Kidney glomerular epithelial cell (primary cell): ENCODE measurements at regions not wholly inside any gene's neighbourhood (a gene's known extent, or its start where the extent isn't known, plus 50 kb on each side); places are given as distances from the start of the nearest gene placed in this dataset.

Experiments
- DNase-seq: peaks from one replicate; lab custom pipeline; 2025; lab: John Stamatoyannopoulos, UW

GRCh38 chr2:137729305-137729704, 235.0 kb upstream of the HNMT start:
- DNase-seq = no peak

GRCh38 chr2:137737559-137737958, 226.7 kb upstream of the HNMT start:
- DNase-seq = no peak

- DNase-seq = no peak
These were observed 222.4 kb upstream of the HNMT start for GRCh38 chr2:137741784-137742362.

- DNase-seq = no peak
These were observed 216.8 kb upstream of the HNMT start for GRCh38 chr2:137747509-137747908.

- DNase-seq = no peak
These were observed 215.7 kb upstream of the HNMT start for GRCh38 chr2:137748533-137748932.

GRCh38 chr2:137764646-137765045, 199.6 kb upstream of the HNMT start:
- no peak for DNase-seq

GRCh38 chr2:137769406-137769805, 194.9 kb upstream of the HNMT start:
- no peak for DNase-seq

- no peak for DNase-seq
These were observed 194.1 kb upstream of the HNMT start for GRCh38 chr2:137770166-137770565.

- no peak for DNase-seq
These were observed 193.2 kb upstream of the HNMT start for GRCh38 chr2:137771064-137771463.

- no peak for DNase-seq
These were observed 191.8 kb upstream of the HNMT start for GRCh38 chr2:137772451-137772850.

GRCh38 chr2:137775529-137775928, 188.7 kb upstream of the HNMT start:
- no peak for DNase-seq

GRCh38 chr2:137776697-137777096, 187.6 kb upstream of the HNMT start:
- no peak for DNase-seq

GRCh38 chr2:137797641-137798040, 166.6 kb upstream of the HNMT start:
- DNase-seq = no peak

- no peak for DNase-seq
These were observed 164.7 kb upstream of the HNMT start for GRCh38 chr2:137799600-137799999.

GRCh38 chr2:137800386-137800785, 163.9 kb upstream of the HNMT start:
- no peak for DNase-seq

GRCh38 chr2:137801228-137801627, 163.0 kb upstream of the HNMT start:
- no peak for DNase-seq

GRCh38 chr2:137802038-137802437, 162.2 kb upstream of the HNMT start:
- no peak for DNase-seq

- no peak for DNase-seq
These were observed 158.0 kb upstream of the HNMT start for GRCh38 chr2:137806068-137806805.

GRCh38 chr2:137809252-137809651, 155.0 kb upstream of the HNMT start:
- no peak for DNase-seq

GRCh38 chr2:137809837-137810236, 154.4 kb upstream of the HNMT start:
- no peak for DNase-seq

GRCh38 chr2:137812517-137812916, 151.8 kb upstream of the HNMT start:
- no peak for DNase-seq

GRCh38 chr2:137813176-137813575, 151.1 kb upstream of the HNMT start:
- no peak for DNase-seq

- DNase-seq = no peak
These were observed 147.2 kb upstream of the HNMT start for GRCh38 chr2:137817058-137817457.

- no peak for DNase-seq
These were observed 141.1 kb upstream of the HNMT start for GRCh38 chr2:137823196-137823595.
